PC-9 (cell line): ENCODE measurements at regions not wholly inside any gene's neighbourhood (a gene's known extent, or its start where the extent isn't known, plus 50 kb on each side); places are given as distances from the start of the nearest gene placed in this dataset.
"Not testable (repeated sequence)": the region's sequence is repeated elsewhere in the genome, so short reads cannot be mapped to it uniquely, and the experiment has no call there.

ENCODE experiments used
- BruUV-seq: library from RNA; stranded (reverse); fragments of 400-500 nt; replicated peaks from 2 replicates; lab custom pipeline; 2021; lab: Mats Ljungman, UMichigan
- CTCF ChIA-PET: fragments of 300-600 bp; sonication (Branson Sonifier 250); formaldehyde crosslinking; loops from one replicate; lab custom pipeline; 2022; ENCODE audit warnings: antibody characterized with exemption; lab: Charles Lee
- POLR2A ChIA-PET: fragments of 300-600 bp; sonication (Branson Sonifier 250); formaldehyde crosslinking; loops from one replicate; lab custom pipeline; 2022; ENCODE audit warnings: antibody characterized with exemption; ENCODE audit not compliant: unreplicated experiment; lab: Charles Lee
- DNase-seq, 2 experiments: peaks; one replicate each; pipeline versions ENCODE4 v3.0.0 to v3.0.0-alpha.2; 2015 to 2022; ENCODE audit warnings: mixed read lengths in 1 of 2
- H2AFZ ChIP-seq: fragments of 200-600 bp; sonication (generic); 2 replicates; pipeline ENCODE4 v1.8.1; 2017; ENCODE audit warnings: antibody characterized with exemption
- H3F3A ChIP-seq: fragments of 200-600 bp; sonication (generic); 2 replicates; pipeline ENCODE4 v1.8.1; 2017; ENCODE audit warnings: antibody characterized with exemption, mild to moderate bottlenecking, low read depth; ENCODE audit not compliant: insufficient read depth
- H3K27ac ChIP-seq: fragments of 200-600 bp; sonication (generic); 2 replicates; pipeline ENCODE4 v1.6.1; 2016; ENCODE audit warnings: mixed run types
- H3K27me3 ChIP-seq: fragments of 200-600 bp; sonication (generic); 2 replicates; pipeline ENCODE4 v1.6.1; 2016; ENCODE audit warnings: low read depth, mixed run types; ENCODE audit not compliant: insufficient read depth
- H3K36me3 ChIP-seq: fragments of 200-600 bp; sonication (generic); 2 replicates; pipeline ENCODE4 v1.6.1; 2016; ENCODE audit warnings: low read depth, mixed run types
- H3K4me1 ChIP-seq: fragments of 200-600 bp; sonication (generic); replicated peaks from 2 replicates; pipeline ENCODE4 v1.6.1; 2016; ENCODE audit warnings: mixed run types; ENCODE audit not compliant: insufficient read depth
- H3K4me2 ChIP-seq: fragments of 200-600 bp; sonication (generic); 2 replicates; pipeline ENCODE4 v1.6.1; 2017; ENCODE audit warnings: mixed run types
- H3K4me3 ChIP-seq: fragments of 200-600 bp; sonication (generic); 2 replicates; pipeline ENCODE4 v1.6.1; 2016; ENCODE audit warnings: mixed run types
- H3K79me2 ChIP-seq: fragments of 200-600 bp; sonication (generic); 2 replicates; pipeline ENCODE4 v1.6.1; 2017; ENCODE audit warnings: low read depth, mixed run types
- H3K9me2 ChIP-seq: fragments of 200-600 bp; sonication (generic); 2 replicates; pipeline ENCODE4 v1.8.1; 2017; ENCODE audit warnings: mild to moderate bottlenecking; ENCODE audit not compliant: insufficient read depth
- H3K9me3 ChIP-seq: fragments of 200-600 bp; sonication (generic); 2 replicates; pipeline ENCODE4 v1.8.1; 2016; ENCODE audit warnings: low read depth; ENCODE audit not compliant: insufficient read depth
- H4K20me1 ChIP-seq: fragments of 200-600 bp; sonication (generic); 2 replicates; pipeline ENCODE4 v1.8.1; 2017; ENCODE audit not compliant: insufficient read depth
- EZH2 ChIP-seq: fragments of 200-600 bp; sonication (generic); IDR thresholded peaks from 2 replicates; pipeline ENCODE4 v1.8.0; 2017; ENCODE audit warnings: antibody characterized with exemption, low read depth
- intact Hi-C: fragments of 100-400 bp; cut with micrococcal nuclease; formaldehyde crosslinking; loops from one replicate; pipeline ENCODE4 v1.10.0; 2022; ENCODE audit not compliant: unreplicated experiment
- TF ChIP-seq, protein P1 (sequence below): fragments of 200-600 bp; sonication (generic); conservative IDR thresholded peaks from 2 replicates; pipeline ENCODE4 v1.6.1; 2017; ENCODE audit warnings: mixed run types, antibody characterized with exemption, mild to moderate bottlenecking, moderate library complexity

DNA sequence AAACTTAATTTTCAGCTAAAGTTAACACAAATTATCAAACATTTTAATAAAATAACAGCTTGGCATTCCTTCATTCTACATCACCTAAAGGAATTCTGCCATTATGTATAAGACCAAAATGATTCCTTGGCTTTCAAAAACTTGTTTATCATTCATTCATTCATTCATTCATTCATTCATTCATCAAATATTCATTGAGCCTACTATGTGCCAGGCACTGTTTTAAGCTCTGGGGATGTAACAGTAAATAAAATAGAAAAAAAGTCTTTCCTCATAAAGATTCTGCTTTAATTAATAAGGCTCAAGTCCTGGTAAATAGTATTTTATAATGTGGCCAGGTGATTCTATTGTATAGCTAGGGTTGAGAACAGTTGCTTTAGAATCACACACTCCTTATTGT lies 127.9 kb downstream of the GPR85 start:
- no peak overlapping the region for H3K4me3 ChIP-seq
- no peak for TF ChIP-seq EZH2
- TF ChIP-seq, protein P1, sequence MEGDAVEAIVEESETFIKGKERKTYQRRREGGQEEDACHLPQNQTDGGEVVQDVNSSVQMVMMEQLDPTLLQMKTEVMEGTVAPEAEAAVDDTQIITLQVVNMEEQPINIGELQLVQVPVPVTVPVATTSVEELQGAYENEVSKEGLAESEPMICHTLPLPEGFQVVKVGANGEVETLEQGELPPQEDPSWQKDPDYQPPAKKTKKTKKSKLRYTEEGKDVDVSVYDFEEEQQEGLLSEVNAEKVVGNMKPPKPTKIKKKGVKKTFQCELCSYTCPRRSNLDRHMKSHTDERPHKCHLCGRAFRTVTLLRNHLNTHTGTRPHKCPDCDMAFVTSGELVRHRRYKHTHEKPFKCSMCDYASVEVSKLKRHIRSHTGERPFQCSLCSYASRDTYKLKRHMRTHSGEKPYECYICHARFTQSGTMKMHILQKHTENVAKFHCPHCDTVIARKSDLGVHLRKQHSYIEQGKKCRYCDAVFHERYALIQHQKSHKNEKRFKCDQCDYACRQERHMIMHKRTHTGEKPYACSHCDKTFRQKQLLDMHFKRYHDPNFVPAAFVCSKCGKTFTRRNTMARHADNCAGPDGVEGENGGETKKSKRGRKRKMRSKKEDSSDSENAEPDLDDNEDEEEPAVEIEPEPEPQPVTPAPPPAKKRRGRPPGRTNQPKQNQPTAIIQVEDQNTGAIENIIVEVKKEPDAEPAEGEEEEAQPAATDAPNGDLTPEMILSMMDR: no peak
- no peak for DNase-seq
- ChIA-PET CTCF (no interaction called here), POLR2A (no interaction called here)
- intact Hi-C loops: no loop called here
- no peak overlapping the region for H2AFZ ChIP-seq
- no peaks in the 10 kb centered on the region for H3K9me2 ChIP-seq
- H3K79me2 ChIP-seq: no peaks in the 10 kb centered on the region
- H4K20me1 ChIP-seq: no peaks in the 10 kb centered on the region
- H3K27me3 ChIP-seq: no peaks in the 10 kb centered on the region
- H3F3A ChIP-seq: no peaks in the 10 kb centered on the region
- BruUV-seq: no TSS peak
- H3K4me2 ChIP-seq: no peak overlapping the region
- no peak overlapping the region for H3K27ac ChIP-seq
- H3K36me3 ChIP-seq: no peaks in the 10 kb centered on the region
- no peaks in the 10 kb centered on the region for H3K4me1 ChIP-seq
- H3K9me3 ChIP-seq: no peaks in the 10 kb centered on the region; the same call in 1 of the 2 replicates

DNA sequence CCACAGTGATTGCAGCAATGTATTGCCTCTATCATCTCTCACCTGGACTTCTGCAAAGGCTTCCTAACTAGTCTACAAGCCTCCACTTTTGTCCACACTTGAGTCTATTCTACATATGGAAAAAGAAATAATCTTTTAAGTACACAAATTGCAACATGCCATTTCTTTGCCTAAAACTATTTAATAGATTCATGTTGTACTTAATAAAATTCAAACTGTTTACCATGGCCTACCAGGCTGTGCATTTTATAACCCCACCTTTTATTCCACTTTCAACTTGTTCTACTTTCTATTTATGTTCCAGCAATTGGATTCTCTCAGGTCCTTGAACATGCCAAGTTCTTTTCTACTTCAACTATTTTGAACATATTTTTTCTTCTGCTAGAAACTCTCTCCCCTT lies 128.7 kb downstream of the GPR85 start:
- Histone ChIP-seq H3F3A (no peaks in the 10 kb centered on the region), H4K20me1 (no peaks in the 10 kb centered on the region), H3K36me3 (no peaks in the 10 kb centered on the region), H3K4me2 (no peak overlapping the region), H3K27ac (no peak overlapping the region), H3K9me2 (no peaks in the 10 kb centered on the region; the same call in 1 of the 2 replicates), H3K4me3 (no peak overlapping the region), H3K4me1 (no peaks in the 10 kb centered on the region), H2AFZ (no peak overlapping the region), H3K27me3 (no peaks in the 10 kb centered on the region), H3K79me2 (no peaks in the 10 kb centered on the region), H3K9me3 (no peaks in the 10 kb centered on the region)
- ChIA-PET POLR2A (no interaction called here), CTCF (no interaction called here)
- DNase-seq: no peak
- BruUV-seq: no TSS peak
- intact Hi-C loops: no loop called here
- no peak for TF ChIP-seq EZH2
- TF ChIP-seq, protein P1: no peak

DNA sequence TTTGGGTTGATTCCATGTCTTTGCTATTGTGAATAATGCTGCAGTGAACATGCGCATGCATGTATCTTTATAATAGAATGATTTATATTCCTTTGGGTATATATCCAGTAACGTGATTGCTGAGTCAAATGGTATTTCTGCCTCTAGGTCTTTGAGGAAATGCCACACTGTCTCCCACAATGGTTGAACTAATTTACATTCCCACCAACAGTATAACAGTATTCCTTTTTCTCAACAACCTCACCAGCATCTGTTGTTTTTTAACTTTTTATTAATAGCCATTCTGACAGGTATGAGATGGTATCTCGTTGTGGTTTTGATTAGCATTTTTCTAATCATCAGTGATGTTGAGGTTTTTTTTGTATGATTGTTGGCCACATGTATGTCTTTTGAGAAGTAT lies 133.6 kb downstream of the GPR85 start:
- H2AFZ ChIP-seq, CTCF ChIA-PET, H3K9me2 ChIP-seq, H3K27me3 ChIP-seq, H3K9me3 ChIP-seq, BruUV-seq, H3K27ac ChIP-seq, H3K4me1 ChIP-seq, POLR2A ChIA-PET, H3F3A ChIP-seq, H3K79me2 ChIP-seq, DNase-seq, H4K20me1 ChIP-seq, H3K4me2 ChIP-seq, H3K4me3 ChIP-seq, H3K36me3 ChIP-seq, intact Hi-C loops: not testable (repeated sequence)

DNA sequence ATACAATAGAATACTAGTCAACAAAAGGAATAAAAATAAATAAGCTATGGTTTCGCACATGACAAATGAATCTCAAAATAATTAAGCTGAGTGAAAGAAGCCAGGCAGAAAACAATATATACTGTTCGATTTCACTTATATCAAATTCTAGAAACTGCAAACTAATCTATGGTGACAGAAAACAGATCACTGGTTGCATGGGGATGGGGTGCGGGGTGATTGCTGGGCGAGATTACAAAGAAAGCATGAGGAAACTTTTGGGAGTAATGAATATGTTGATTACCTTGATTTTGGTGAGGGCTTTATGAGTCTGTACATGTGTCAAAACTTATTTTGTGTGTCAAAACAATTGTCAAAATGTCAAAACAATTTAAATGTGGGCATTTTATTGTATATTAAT lies 135.6 kb downstream of the GPR85 start:
- Histone ChIP-seq H3K27me3 (no peaks in the 10 kb centered on the region), H3K4me3 (no peak overlapping the region), H3K27ac (no peak overlapping the region), H3K79me2 (no peaks in the 10 kb centered on the region), H3K4me1 (no peaks in the 10 kb centered on the region), H3K36me3 (no peaks in the 10 kb centered on the region), H2AFZ (no peak overlapping the region), H3K9me2 (no peaks in the 10 kb centered on the region; the same call in 1 of the 2 replicates), H4K20me1 (no peaks in the 10 kb centered on the region), H3K4me2 (no peak overlapping the region), H3K9me3 (no peaks in the 10 kb centered on the region), H3F3A (no peaks in the 10 kb centered on the region)
- ChIA-PET CTCF (no interaction called here), POLR2A (interaction anchor here (0.6 kb wide), 2 partner anchors 24 to 716 kb away, joined by 4 to 14 read pairs; no protein-coding TSS in a partner anchor)
- intact Hi-C loops: no loop called here
- DNase-seq: no peak
- no peak for TF ChIP-seq EZH2
- TF ChIP-seq, protein P1: no peak
- no TSS peak for BruUV-seq

DNA sequence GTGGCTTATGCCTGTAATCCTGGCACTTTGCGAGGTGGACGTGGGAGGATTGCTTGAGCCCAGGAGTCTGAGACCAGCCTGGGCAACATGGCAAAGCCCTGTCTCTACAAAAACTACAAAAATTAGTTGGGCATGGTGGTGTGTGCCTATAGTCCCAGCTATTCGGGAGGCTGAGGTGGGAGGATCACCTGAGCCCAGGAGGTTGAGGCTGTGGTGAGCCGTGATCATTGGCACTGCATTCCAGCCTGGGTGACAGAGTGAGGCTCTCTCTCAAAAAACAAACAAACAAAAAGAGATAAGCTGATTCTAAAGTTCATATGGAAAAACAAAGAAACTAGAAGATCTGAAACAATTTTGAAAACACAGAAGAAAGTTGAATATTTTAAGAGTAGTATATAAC lies 136.9 kb downstream of the GPR85 start:
- H4K20me1 ChIP-seq, DNase-seq, H2AFZ ChIP-seq, H3K9me2 ChIP-seq, intact Hi-C loops, H3F3A ChIP-seq, H3K9me3 ChIP-seq, CTCF ChIA-PET, H3K36me3 ChIP-seq, H3K4me2 ChIP-seq, H3K79me2 ChIP-seq, POLR2A ChIA-PET, H3K4me1 ChIP-seq, BruUV-seq, H3K4me3 ChIP-seq, H3K27ac ChIP-seq, H3K27me3 ChIP-seq: not testable (repeated sequence)
